B cell (primary cell): ENCODE measurements at regions not wholly inside any gene's neighbourhood (a gene's known extent, or its start where the extent isn't known, plus 50 kb on each side); places are given as distances from the start of the nearest gene placed in this dataset.

ENCODE experiments used
- EZH2 ChIP-seq: IDR thresholded peaks from 2 replicates; pipeline ENCODE4 v1.6.1; 2012; ENCODE audit warnings: borderline replicate concordance, low read depth, mild to moderate bottlenecking, moderate library complexity, low read length; ENCODE audit not compliant: insufficient read depth, poor library complexity, severe bottlenecking
- TF ChIP-seq, protein P1 (sequence below): fragments of 200-600 bp; IDR thresholded peaks from one replicate; pipeline ENCODE4 v1.8.0; 2022; ENCODE audit warnings: antibody characterized with exemption, mild to moderate bottlenecking

DNA sequence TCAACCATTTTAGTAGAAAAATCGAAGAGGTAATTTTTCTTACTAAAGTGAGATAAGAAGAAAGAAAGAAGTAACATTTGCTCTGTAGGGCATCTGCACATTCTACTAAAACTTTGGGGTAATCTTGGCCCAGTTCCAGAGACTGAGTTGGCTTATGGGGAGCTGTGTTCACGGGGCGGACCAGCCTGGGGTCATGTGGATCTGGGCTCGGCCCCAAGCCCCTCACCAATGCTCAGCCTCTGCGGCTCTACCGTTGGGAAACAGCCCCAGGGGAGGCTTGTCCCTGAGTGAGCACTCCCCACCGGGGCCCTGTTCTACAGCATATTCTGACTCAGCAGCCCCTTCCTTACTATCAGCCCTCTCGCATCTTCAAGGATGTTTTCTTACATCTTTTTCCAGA, 132.3 kb downstream of the RTP5 start:
- TF ChIP-seq, protein P1, sequence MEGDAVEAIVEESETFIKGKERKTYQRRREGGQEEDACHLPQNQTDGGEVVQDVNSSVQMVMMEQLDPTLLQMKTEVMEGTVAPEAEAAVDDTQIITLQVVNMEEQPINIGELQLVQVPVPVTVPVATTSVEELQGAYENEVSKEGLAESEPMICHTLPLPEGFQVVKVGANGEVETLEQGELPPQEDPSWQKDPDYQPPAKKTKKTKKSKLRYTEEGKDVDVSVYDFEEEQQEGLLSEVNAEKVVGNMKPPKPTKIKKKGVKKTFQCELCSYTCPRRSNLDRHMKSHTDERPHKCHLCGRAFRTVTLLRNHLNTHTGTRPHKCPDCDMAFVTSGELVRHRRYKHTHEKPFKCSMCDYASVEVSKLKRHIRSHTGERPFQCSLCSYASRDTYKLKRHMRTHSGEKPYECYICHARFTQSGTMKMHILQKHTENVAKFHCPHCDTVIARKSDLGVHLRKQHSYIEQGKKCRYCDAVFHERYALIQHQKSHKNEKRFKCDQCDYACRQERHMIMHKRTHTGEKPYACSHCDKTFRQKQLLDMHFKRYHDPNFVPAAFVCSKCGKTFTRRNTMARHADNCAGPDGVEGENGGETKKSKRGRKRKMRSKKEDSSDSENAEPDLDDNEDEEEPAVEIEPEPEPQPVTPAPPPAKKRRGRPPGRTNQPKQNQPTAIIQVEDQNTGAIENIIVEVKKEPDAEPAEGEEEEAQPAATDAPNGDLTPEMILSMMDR, result no peak
- no peak for TF ChIP-seq EZH2
